DMS114 treated with DMSO at 0.1 percent for 48 hours (cell line): ENCODE measurements at regions not wholly inside any gene's neighbourhood (a gene's known extent, or its start where the extent isn't known, plus 50 kb on each side); places are given as distances from the start of the nearest gene placed in this dataset.

Experiments
- DNase-seq: peaks from one replicate; lab custom pipeline; 2025; ENCODE audit not compliant: unreplicated experiment; lab: John Stamatoyannopoulos, UW

- DNase-seq, result no peak
Observed at GRCh38 chr6:144989319-144990107, 704.4 kb downstream of the UTRN start.

DNA sequence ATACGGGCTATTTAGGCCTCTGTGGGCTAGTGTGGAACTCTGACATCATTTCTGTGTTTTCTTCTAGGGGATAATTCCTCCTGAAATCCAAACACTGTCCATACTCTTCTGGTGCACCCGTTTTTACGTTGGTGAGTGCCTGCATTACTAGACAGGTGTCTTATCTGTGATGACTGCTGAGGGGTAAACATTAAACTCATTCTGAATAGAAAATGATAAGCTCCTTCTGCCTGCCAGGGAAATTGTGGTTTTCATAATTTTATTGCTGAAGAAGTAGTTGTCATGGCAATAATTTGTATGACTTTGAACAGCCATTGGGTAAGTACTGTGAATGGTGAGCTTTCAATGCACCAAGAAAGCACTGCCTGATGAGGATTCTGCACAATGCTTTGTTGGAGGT, 705.6 kb downstream of the UTRN start:
- DNase-seq, result no peak

GRCh38 chr6:144993870-144994269, 708.7 kb downstream of the UTRN start:
- no peak for DNase-seq

DNA sequence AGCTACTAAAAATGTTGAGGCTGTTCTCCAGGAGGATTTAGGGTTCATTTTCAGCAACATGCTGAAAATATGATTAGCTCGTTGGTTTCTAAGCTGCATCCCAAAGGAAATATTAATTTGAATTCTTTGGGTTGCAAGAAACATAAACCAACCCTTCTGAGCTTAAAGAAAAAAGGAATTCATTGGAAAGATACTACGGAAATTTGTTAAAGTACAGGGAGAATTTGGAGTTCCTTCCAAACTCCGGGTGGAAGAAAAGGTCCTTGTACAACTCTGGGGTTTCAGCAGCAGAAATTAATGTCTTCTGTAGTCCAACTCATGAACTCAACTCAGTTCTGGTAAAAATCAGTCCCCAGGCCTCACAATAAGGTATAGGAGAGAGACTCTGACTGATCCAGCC, 712.9 kb downstream of the UTRN start:
- no peak for DNase-seq

DNA sequence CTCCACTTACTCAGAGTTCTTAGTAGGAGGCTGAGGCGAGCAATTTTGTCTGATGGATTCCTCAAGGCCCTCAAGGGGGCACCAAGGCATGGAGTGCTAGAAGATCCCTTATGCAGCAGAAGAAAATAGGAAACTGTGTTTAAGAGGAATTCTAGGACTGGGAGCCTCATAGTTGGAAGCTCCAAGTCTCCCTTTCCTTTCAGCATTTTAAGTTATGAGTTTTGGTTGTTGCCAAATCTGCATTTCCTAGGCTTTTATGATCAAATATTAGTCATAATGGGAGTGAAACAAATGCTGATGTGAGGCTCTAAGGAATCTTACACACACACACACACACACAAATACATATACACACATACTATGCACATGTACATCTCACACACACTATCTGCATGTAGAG, 714.0 kb downstream of the UTRN start:
- no peak for DNase-seq

GRCh38 chr6:145003145-145003544, 718.0 kb downstream of the UTRN start:
- no peak for DNase-seq

DNA sequence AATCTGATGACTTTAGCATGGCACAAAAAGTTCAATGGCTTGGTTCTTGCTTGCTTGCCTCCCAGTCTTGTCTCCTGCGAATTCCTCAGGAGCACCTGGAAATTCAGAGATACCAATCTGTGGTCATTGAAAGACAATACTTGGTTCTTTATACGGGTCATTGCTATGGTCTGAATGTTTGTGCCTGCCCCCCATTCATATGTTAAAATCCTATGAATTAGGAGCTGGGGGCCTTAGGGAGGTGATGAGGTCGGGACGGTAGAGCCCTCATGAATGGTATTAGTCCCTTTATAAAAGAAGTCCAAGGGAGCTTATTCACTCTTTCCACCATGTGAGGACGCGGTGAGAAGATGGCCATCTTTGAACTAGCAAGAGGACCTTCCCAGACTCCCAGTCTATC, 721.8 kb downstream of the UTRN start:
- no peak for DNase-seq

DNA sequence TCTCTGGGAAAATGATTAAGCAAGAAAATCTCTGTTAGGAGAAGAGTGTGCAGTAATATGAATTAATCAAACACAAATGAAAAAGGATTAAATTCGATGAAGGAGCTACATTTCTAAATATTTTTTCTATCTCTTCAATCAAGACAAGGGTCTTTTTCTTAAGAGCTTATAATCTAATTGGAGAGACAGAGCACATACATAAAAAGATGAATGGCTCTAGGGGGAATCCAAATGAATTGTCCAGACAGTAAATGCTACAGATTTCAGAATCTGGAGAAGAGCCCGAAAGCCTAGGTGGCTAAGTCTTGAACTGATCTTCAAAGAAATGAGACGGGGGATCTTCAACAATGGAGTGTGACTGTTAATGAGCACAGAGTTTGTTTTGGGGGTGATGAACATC, 723.6 kb downstream of the UTRN start:
- no peak for DNase-seq

- no peak for DNase-seq
Observed at GRCh38 chr6:145009711-145010110, 724.6 kb downstream of the UTRN start.

DNA sequence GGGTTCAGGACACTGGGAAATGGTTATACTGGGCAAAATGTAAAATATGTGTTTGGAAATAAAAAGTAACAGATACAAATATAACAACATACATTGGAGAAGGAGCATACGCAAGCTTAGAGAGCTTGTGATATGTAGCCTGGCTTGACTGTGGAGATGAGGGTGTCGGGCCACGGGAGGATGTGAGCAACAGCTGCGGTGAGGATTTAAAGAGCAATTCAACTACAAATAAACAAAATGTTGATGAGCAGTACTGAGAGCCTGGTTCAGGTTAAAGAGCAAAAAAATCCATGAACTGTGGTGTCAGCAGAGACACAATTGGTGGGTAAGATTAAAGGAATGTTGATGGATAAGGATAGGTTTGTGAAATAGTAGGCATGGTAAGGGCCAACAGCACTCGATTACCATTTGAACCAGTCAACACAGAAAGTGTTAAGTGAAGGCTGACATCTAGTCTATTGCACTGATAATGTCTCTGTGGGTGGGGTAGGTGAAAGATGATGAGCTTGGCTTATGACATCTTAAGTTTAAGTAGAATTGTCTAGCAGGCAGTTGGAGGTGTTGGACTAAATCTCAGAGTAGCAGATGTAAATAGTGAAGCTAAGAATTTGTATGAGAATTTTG, 723.2 kb downstream of the EPM2A start:
- DNase-seq, result no peak

GRCh38 chr6:145015739-145016558, 719.4 kb downstream of the EPM2A start:
- DNase-seq, result no peak

- DNase-seq, result no peak
Observed at GRCh38 chr6:145017051-145017450, 718.3 kb downstream of the EPM2A start.

- no peak for DNase-seq
Observed at GRCh38 chr6:145017516-145017915, 717.8 kb downstream of the EPM2A start.

- no peak for DNase-seq
Observed at GRCh38 chr6:145018027-145018426, 717.3 kb downstream of the EPM2A start.

DNA sequence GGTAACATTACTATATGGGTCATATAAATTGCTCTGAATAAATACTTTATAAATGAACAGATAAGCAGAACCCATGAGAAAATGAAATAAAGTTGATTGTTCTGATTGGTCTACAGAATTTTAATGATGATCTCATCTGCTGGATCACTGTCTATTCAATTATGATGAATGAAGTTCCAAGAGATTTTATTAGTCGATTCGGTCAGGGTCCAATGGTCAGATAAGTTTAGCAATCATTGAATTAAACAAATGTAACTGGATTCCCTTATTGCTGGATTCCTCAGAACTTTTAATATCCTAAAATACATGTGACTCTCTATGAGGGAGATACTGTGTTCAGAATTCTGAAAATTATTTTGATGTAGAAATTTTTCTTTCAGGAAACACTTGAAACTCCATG, 715.2 kb downstream of the EPM2A start:
- no peak for DNase-seq

DNA sequence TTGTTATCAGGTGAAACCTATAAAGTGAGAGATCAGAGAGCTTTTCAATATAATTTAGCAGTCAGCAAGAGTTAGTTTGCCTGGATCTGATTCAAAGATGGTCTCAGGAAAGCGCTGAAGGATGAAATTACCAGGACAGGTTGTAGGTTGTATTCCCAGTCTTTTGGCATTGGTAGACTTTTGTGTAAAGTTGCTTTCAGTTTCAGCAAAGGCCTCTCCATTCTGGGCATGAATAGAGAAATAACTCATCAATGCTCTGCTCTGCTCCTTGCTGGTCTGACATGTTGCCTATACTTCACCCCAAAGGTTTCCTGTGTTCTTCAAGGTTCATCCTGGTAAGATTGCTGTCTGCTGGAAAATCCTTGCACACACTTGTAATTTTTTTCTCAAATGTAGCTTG, 714.8 kb downstream of the EPM2A start:
- DNase-seq, result no peak

DNA sequence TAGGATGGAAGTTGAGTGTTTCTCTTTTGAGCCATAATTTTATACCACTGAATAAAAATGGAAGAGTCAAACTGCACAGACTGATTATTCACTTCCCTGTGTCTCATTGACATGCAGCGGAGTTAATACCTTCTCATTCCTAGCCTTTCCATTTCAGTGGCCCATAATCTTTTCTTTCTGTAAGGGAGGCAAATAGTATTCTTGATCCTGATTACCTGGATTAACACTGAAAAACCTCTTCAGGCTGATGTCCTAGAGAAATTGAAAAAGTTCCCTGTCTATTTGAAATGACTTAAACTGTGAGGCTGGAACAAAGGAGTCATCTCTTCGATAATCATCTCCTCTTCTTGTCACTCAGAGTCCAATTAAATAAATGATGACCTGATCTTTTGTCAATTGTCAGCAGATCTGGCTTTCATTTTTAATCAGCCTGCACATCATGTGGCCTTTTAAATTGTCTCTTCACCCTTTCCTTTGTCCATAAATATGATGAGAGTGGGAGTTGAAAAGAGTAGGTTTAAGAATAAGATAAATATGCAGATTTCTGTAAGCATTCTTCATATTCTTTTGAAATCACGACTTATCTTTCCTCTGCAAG, 713.0 kb downstream of the EPM2A start:
- no peak for DNase-seq

- DNase-seq, result no peak
Observed at GRCh38 chr6:145023116-145023726, 712.1 kb downstream of the EPM2A start.

DNA sequence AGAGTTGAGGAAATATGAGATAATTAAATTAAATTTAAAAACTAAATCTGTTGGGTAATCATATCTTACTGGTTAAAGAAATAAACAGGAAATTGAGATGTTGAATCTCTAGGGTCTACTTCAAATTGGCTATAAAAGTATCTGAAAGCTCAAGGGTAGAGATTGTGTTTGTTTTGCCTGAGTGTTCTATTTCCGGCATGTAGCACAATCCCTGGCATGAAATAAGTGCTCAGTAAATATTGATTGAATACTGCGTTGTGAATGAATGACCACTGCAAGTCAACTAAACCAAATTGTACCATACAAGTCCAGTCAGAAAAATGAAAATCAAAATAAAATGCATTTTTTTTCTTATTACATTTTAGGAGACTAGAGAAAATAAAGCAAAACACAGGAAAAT, 709.8 kb downstream of the EPM2A start:
- no peak for DNase-seq

- DNase-seq, result no peak
Observed at GRCh38 chr6:145026267-145026679, 709.0 kb downstream of the EPM2A start.

GRCh38 chr6:145028144-145028818, 707.0 kb downstream of the EPM2A start:
- DNase-seq, result peak; percentile 1
